RWPE2 (cell line): ENCODE measurements at regions not wholly inside any gene's neighbourhood (a gene's known extent, or its start where the extent isn't known, plus 50 kb on each side); places are given as distances from the start of the nearest gene placed in this dataset.
"Not testable (repeated sequence)": the region's sequence is repeated elsewhere in the genome, so short reads cannot be mapped to it uniquely, and the experiment has no call there.

Experiments
- ATAC-seq: fragments of 200-7000 bp; cut with Tn5 transposase; 3 replicates; pipeline ENCODE4 v1.9.1; 2021; ENCODE audit warnings: low read depth
- DNase-seq: peaks from one replicate; pipeline ENCODE4 v3.0.0-alpha.2; 2020; ENCODE audit warnings: low spot score
- H3K27ac ChIP-seq: fragments of 450-650 bp; 2 replicates; pipeline ENCODE4 v1.5.1; 2017; ENCODE audit warnings: mild to moderate bottlenecking; ENCODE audit not compliant: poor library complexity, severe bottlenecking
- H3K27me3 ChIP-seq: fragments of 250-450 bp; sonication (Bioruptor Pico); 2 replicates; pipeline ENCODE4 v1.5.1; 2021; ENCODE audit warnings: mild to moderate bottlenecking, moderate library complexity; ENCODE audit not compliant: insufficient read depth, poor library complexity, severe bottlenecking
- H3K36me3 ChIP-seq: fragments of 250-450 bp; sonication (Bioruptor Pico); 2 replicates; pipeline ENCODE4 v1.5.1; 2020; ENCODE audit warnings: low read depth, mild to moderate bottlenecking, moderate library complexity
- H3K4me1 ChIP-seq: fragments of 250-450 bp; sonication (Bioruptor Pico); 2 replicates; pipeline ENCODE4 v1.5.1; 2021; ENCODE audit warnings: mild to moderate bottlenecking, moderate library complexity; ENCODE audit not compliant: insufficient read depth, poor library complexity, severe bottlenecking
- H3K4me3 ChIP-seq: fragments of 250-450 bp; sonication (Bioruptor Pico); 2 replicates; pipeline ENCODE4 v1.5.1; 2021; ENCODE audit warnings: mild to moderate bottlenecking, moderate library complexity; ENCODE audit not compliant: severe bottlenecking
- H3K9me3 ChIP-seq: fragments of 250-450 bp; sonication (Bioruptor Pico); 2 replicates; pipeline ENCODE4 v1.5.1; 2021; ENCODE audit warnings: mild to moderate bottlenecking, moderate library complexity; ENCODE audit not compliant: severe bottlenecking
- CTCF ChIP-seq: fragments of 450-650 bp; IDR thresholded peaks from one replicate; pipeline ENCODE4 v1.5.1; 2017; ENCODE audit warnings: mild to moderate bottlenecking, moderate library complexity; ENCODE audit not compliant: poor library complexity, severe bottlenecking

GRCh38 chr3:107461721-107462120 lies 61.0 kb upstream of the BBX start:
- no peaks in the 10 kb centered on the region for H3K9me3 ChIP-seq
- no peak for TF ChIP-seq CTCF
- H3K36me3 ChIP-seq, result no peaks in the 10 kb centered on the region
- DNase-seq (no peak), ATAC-seq (no peak)
- no peak overlapping the region for H3K27ac ChIP-seq
- no peaks in the 10 kb centered on the region for H3K27me3 ChIP-seq
- H3K4me1 ChIP-seq, result no peaks in the 10 kb centered on the region
- H3K4me3 ChIP-seq, result no peak overlapping the region

- no peak overlapping the region for H3K27ac ChIP-seq
- no peaks in the 10 kb centered on the region for H3K36me3 ChIP-seq
- H3K4me3 ChIP-seq, result no peak overlapping the region
- TF ChIP-seq CTCF, result no peak
- H3K9me3 ChIP-seq, result no peaks in the 10 kb centered on the region
- ATAC-seq (no peak), DNase-seq (no peak)
- H3K4me1 ChIP-seq, result no peaks in the 10 kb centered on the region
- H3K27me3 ChIP-seq, result no peaks in the 10 kb centered on the region
Observed at GRCh38 chr3:107464037-107464436, 58.7 kb upstream of the BBX start.

- Histone ChIP-seq H3K27ac (no peak overlapping the region), H3K27me3 (no peaks in the 10 kb centered on the region), H3K4me3 (no peak overlapping the region), H3K9me3 (no peaks in the 10 kb centered on the region), H3K36me3 (no peaks in the 10 kb centered on the region), H3K4me1 (no peaks in the 10 kb centered on the region)
- no peak for TF ChIP-seq CTCF
- no peak for ATAC-seq
- DNase-seq, result no peak
Observed at GRCh38 chr3:107465064-107465631, 57.6 kb upstream of the BBX start.

- Histone ChIP-seq H3K4me3 (no peak overlapping the region), H3K4me1 (no peaks in the 10 kb centered on the region), H3K9me3 (no peaks in the 10 kb centered on the region), H3K27ac (no peak overlapping the region), H3K36me3 (no peaks in the 10 kb centered on the region), H3K27me3 (no peaks in the 10 kb centered on the region)
- TF ChIP-seq CTCF, result no peak
- ATAC-seq, result no peak
- DNase-seq, result no peak
Observed at GRCh38 chr3:107468782-107469181, 54.0 kb upstream of the BBX start.

- not testable (repeated sequence) for H3K27me3 ChIP-seq, H3K27ac ChIP-seq, H3K4me3 ChIP-seq, H3K9me3 ChIP-seq, ATAC-seq, H3K36me3 ChIP-seq, H3K4me1 ChIP-seq, DNase-seq
Observed at GRCh38 chr3:107470496-107470895, 52.3 kb upstream of the BBX start.
